Retina (tissue), 1 donor: ENCODE measurements at regions not wholly inside any gene's neighbourhood (a gene's known extent, or its start where the extent isn't known, plus 50 kb on each side); places are given as distances from the start of the nearest gene placed in this dataset.
A peak's percentile ranks its signal among the peaks of the same experiment; 100 is the strongest.
"Not testable (repeated sequence)": the region's sequence is repeated elsewhere in the genome, so short reads cannot be mapped to it uniquely, and the experiment has no call there.

Source experiments
- DNase-seq: peaks from one replicate; pipeline ENCODE4 v3.0.0-alpha.2; 2016

DNA sequence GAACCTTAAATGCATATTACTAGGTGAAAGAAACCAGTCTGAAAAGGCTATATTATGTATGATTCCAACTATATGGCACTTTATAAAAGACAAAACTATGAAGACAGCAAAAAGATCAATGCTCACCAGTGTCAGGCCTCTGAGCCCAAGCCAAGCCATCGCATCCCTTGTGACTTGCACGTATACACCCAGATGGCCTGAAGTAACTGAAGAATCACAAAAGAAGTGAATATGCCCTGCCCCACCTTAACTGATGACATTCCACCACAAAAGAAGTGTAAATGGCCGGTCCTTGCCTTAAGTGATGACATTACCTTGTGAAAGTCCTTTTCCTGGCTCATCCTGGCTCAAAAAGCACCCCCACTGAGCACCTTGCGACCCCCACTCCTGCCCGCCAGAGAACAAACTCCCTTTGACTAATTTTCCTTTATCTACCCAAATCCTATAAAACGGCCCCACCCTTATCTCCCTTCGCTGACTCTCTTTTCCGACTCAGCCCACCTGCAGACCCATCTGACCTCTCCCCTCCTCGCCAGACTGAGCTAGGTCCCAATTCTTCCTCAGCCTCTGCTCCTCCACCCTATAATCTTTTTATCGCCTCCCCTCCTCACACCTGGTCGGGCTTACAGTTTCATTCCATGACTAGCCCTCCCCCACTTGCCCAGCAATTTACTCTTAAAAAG lies 1239.5 kb downstream of the OLFM4 start:
- not testable (repeated sequence) for DNase-seq

GRCh38 chr13:54287062-54287764 lies 1258.6 kb downstream of the OLFM4 start:
- no peak for DNase-seq

- DNase-seq, result no peak
These were observed 1272.5 kb downstream of the OLFM4 start for GRCh38 chr13:54301085-54301484.

DNA sequence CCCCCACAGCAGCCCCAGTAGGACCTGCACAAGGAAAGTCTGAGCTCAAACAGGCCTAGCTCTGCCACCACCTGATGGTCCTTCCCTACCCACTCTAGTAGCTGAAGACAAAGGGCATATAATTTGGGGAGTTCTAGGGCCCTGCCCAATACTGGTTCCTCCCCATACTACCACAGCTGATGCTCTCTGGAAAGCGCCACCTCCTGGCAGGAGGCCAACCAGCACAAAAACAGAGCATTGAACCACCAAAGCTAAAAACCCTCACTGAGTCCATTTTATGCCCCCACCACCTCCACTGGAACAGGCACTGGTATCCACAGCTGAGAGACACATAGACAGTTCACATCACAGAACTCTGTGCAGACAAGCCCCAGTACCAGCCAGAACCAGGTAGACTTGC lies 1276.8 kb downstream of the OLFM4 start:
- DNase-seq, result no peak

- DNase-seq, result no peak
These were observed 1284.3 kb downstream of the OLFM4 start for GRCh38 chr13:54312885-54313284.

DNA sequence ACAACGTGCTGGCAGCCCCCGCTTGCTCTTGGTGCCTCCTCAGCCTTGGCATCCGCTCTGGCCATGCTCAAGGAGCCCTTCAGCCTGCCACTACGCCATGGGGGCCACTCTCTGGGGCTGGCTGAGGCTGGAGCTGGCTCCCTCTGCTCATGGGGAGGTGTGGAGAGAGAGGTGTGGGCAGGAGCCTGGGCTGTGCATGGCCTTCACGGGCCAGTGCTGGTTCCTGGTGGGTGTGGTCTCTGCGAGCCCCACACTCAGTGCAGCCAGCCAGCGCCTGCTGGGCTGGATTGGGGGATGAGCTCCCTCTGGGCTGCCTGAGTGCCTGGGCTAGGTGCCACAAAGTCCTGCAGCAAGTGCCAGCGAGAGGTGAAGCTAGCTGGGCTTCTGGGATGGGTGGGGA lies 1289.1 kb downstream of the OLFM4 start:
- DNase-seq, result no peak

DNA sequence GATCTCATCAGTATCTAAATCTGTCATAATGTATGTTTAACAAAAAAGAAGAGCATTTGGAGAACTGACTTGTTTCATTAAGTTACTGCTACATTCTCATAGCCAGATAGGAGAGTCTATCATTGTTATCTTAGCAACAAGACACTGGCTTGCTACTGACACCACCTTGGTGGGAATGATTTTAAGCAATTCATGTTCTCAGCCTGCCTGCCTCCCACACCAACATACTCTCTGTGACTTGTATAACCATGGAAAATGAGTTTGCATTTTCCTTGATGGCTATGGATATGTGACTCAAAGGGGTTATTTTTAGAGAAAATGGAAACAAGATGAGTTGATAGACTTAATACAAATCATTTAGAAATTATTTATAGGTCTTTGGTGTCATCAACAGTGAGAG lies 1308.9 kb downstream of the OLFM4 start:
- DNase-seq, result no peak

- DNase-seq, result no peak
These were observed 1318.9 kb downstream of the OLFM4 start for GRCh38 chr13:54347531-54347930.

DNA sequence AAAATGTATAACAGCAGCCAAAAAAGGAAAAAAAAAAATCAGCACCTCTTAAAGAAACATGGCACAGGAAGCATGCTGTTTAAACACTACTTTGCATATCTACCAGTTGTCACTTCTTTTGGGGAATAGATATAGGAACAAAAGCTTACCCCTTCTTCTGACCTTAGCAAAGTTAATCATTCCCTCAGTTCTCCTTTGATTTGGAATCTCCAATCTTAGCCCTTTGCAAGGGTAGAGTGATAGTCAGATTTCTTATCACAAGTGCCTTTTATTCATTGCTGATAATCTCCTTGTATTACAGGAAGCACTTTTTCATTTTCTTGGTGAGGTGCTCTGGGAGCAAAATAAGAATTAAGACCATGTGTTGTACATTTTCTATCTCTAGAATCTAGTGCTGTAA lies 1327.6 kb downstream of the OLFM4 start:
- no peak for DNase-seq

- no peak for DNase-seq
These were observed 1328.2 kb downstream of the OLFM4 start for GRCh38 chr13:54356849-54357248.

GRCh38 chr13:54357284-54357933 lies 1328.8 kb downstream of the OLFM4 start:
- no peak for DNase-seq

DNA sequence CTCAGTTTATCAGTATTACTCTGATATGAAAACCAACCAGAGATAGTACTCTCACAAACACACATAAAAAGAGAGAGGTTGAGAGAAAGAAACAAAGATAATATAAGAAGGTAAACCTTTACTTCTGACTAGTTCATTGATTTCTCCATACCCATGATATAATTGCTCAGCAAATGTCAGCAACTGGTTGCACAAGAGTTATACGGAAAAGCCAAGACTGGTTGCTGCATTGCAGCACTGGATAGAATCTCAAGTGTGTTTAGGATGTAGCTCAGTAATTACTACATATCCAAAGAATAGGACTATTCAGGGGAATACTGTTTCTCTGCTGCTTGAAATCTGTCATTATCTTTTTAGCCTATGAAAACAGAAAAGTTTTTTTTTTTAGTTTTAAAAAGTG lies 1332.8 kb downstream of the OLFM4 start:
- no peak for DNase-seq

DNA sequence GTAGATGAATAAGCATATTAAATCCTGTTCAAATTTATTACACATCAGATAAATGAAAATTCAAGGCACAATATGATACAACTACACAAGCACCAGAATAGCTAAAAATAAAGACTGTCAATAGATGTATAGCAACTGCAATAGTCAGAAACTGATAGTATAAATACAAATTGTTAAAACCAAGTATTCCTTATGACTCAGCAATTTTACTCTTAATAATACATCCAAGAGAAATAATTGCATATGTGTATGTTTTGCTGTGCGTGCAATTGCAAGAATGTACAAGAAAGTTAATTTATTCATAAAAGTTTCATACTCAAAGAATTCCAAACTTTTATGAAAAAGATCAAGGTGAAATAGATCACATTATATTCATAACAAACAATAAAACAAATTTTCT lies 1338.1 kb downstream of the OLFM4 start:
- DNase-seq, result no peak

GRCh38 chr13:54367639-54368271 lies 1339.1 kb downstream of the OLFM4 start:
- DNase-seq, result no peak

- no peak for DNase-seq
These were observed 1339.8 kb downstream of the OLFM4 start for GRCh38 chr13:54368387-54368786.

GRCh38 chr13:54373211-54373610 lies 1344.6 kb downstream of the OLFM4 start:
- DNase-seq, result peak; percentile 13

DNA sequence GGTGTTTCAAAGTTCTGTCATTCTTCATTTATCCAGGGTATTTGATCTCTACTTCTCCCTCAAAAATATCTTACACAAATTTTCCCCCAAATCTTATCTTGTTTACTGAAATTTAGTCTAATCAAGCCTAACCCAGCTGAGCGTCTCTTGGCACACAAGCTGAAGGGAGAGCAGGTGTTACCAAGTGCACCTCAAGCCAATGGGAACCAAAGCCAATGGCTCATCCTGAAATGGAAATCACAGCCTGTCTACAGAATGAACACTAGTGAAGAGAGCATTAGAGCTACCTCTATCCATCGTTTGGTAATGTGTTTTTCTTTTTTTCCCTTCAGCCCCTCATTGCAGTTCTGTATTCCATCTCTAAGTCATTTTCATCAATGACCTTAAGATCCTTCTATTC lies 1350.8 kb downstream of the OLFM4 start:
- DNase-seq, result no peak

- no peak for DNase-seq
These were observed 1355.0 kb downstream of the OLFM4 start for GRCh38 chr13:54383604-54384003.

DNA sequence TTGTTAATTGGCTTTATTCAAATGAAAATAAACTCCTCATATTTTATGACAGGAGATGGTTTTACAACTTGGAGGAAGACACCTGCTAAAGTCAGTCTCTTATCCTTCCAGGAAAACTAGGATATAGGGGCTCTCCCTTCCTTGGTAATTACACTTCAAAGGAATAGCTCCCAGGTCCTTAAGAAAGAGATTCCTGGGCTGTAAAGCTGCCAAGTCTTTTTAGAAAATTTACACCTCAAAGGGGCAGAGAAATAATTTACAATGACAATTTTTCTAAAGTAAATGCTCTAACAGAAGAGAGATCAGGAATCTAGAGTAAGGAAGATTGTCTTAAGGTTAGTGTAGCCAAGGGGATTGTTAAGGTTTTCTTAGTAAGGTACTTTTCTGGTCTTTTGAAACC lies 1359.0 kb downstream of the OLFM4 start:
- DNase-seq, result no peak

GRCh38 chr13:54390841-54391240 lies 1362.2 kb downstream of the OLFM4 start:
- no peak for DNase-seq

- no peak for DNase-seq
These were observed 1365.6 kb downstream of the OLFM4 start for GRCh38 chr13:54394085-54394700.

- DNase-seq, result no peak
These were observed 1366.3 kb downstream of the OLFM4 start for GRCh38 chr13:54394908-54395307.

DNA sequence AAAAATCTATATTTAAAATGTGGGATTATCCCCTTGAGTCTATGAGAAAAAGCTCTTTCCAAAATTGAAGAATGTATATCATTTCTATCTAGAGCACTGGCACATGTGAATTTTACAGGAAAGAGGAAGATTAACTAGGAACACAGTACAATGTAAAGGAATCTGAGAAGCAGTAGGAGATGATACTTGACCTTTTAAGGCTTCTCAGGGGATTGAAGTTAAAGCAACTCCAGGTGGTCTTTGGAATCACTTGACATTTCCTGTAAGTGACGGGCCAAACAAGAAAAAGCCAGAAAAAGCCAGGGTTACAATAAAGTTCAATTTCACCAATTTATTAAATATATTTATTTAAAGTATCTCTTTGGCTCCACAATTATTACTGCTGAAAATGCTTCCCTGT lies 1373.9 kb downstream of the OLFM4 start:
- no peak for DNase-seq
